ENCODE measurements at regions not wholly inside any gene's neighbourhood (a gene's known extent, or its start where the extent isn't known, plus 50 kb on each side); places are given as distances from the start of the nearest gene placed in this dataset.

DNA sequence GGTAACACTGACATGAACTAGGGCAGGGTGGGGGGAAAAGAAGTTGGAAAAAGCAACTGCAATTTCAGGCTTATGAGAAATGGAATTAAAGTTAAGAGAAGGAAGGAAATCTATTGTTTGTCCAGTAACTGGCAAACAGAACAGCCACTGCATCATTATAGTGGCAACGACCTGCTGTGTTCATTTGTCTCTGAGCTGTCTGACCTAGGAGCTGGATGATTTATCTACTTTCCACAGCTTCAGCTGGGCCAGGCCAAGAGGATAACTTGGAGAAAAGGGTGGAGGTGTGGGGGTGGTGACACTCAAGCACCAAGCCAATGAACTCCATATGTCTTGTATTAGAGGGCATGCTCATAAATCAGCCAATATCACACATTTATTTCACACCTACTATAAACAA is 291.5 kb upstream of the KLHL29 start:
- RAD21 ChIA-PET (ENCODE audit: low non-redundant PET in 1 of 2, low total read pairs in 2 of 2, uncharacterized antibody in 2 of 2, unreplicated experiment in 2 of 2) = no interaction called here
- Histone ChIP-seq H3K4me2 (ENCODE audit: low read length) (no peak overlapping the region), H3K9me2 (ENCODE audit: insufficient read depth) (no peaks in the 10 kb centered on the region), H3K9me3 (ENCODE audit: control insufficient read depth in 1 of 2, insufficient read depth in 1 of 2, low read depth in 1 of 2, low read length in 2 of 2) (no peaks in the 10 kb centered on the region), H3K27me3 (ENCODE audit: insufficient read depth, low read length) (no peaks in the 10 kb centered on the region), H3K4me3 (replicated peaks in 1 of 2; ENCODE audit: low read depth in 1 of 2, low read length in 2 of 2) (no peak overlapping the region), H4K20me1 (ENCODE audit: insufficient read depth) (no peaks in the 10 kb centered on the region), H3K4me1 (ENCODE audit: control insufficient read depth in 1 of 2, insufficient read depth in 2 of 2, low read length in 2 of 2) (no peaks in the 10 kb centered on the region), H3K36me3 (ENCODE audit: control insufficient read depth in 1 of 2, insufficient read depth in 2 of 2, low read length in 2 of 2) (no peaks in the 10 kb centered on the region), H3K27ac (ENCODE audit: low read depth, low read length) (no peak overlapping the region), H3K9ac (ENCODE audit: low read length) (no peak overlapping the region), H3K79me2 (ENCODE audit: insufficient read depth, low read length) (no peaks in the 10 kb centered on the region), H2AFZ (ENCODE audit: low read depth, low read length, poor library complexity, severe bottlenecking) (no peak overlapping the region)
- POLR2A ChIA-PET = no interaction called here
- TF ChIP-seq EZH2phosphoT487 (IDR thresholded peaks at IDR 0.05; ENCODE audit: borderline replicate concordance) = no peak
- no peak for TF ChIP-seq CEBPB (IDR thresholded peaks at IDR 0.05; ENCODE audit: low read depth)
- TF ChIP-seq, protein P1, sequence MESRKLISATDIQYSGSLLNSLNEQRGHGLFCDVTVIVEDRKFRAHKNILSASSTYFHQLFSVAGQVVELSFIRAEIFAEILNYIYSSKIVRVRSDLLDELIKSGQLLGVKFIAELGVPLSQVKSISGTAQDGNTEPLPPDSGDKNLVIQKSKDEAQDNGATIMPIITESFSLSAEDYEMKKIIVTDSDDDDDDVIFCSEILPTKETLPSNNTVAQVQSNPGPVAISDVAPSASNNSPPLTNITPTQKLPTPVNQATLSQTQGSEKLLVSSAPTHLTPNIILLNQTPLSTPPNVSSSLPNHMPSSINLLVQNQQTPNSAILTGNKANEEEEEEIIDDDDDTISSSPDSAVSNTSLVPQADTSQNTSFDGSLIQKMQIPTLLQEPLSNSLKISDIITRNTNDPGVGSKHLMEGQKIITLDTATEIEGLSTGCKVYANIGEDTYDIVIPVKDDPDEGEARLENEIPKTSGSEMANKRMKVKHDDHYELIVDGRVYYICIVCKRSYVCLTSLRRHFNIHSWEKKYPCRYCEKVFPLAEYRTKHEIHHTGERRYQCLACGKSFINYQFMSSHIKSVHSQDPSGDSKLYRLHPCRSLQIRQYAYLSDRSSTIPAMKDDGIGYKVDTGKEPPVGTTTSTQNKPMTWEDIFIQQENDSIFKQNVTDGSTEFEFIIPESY (IDR thresholded peaks at IDR 0.05; ENCODE audit: extremely low read depth, insufficient replicate concordance, low read length) = no peak
- TF ChIP-seq, protein P2, sequence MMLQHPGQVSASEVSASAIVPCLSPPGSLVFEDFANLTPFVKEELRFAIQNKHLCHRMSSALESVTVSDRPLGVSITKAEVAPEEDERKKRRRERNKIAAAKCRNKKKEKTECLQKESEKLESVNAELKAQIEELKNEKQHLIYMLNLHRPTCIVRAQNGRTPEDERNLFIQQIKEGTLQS (IDR thresholded peaks at IDR 0.05) = no peak
- no peak for TF ChIP-seq EZH2 (IDR thresholded peaks at IDR 0.05)
- TF ChIP-seq SRF (IDR thresholded peaks at IDR 0.05; ENCODE audit: low read depth) = no peak
- no peak for TF ChIP-seq ELF1 (IDR thresholded peaks at IDR 0.05; ENCODE audit: borderline replicate concordance, low read depth)
- no peak for TF ChIP-seq FOSL1 (IDR thresholded peaks at IDR 0.05; ENCODE audit: low read depth)
- TF ChIP-seq EGR1 (IDR thresholded peaks at IDR 0.05; ENCODE audit: low read depth) = no peak
- no peak for TF ChIP-seq MAX (IDR thresholded peaks at IDR 0.05)
- no peak for TF ChIP-seq JUND (IDR thresholded peaks at IDR 0.05)
- no peak for TF ChIP-seq SP1 (IDR thresholded peaks at IDR 0.05; ENCODE audit: low read depth)
- no peak for TF ChIP-seq SIN3A (IDR thresholded peaks at IDR 0.05; ENCODE audit: low read depth)
- intact Hi-C loops (cut with micrococcal nuclease) = no loop called here
- CTCF ChIA-PET = no interaction called here
- ATAC-seq (no peak), DNase-seq (ENCODE audit: low read depth, low spot score) (no peak)
- no TSS peak for BruUV-seq (replicated peaks)
